K562 (cell line): ENCODE measurements at regions not wholly inside any gene's neighbourhood (a gene's known extent, or its start where the extent isn't known, plus 50 kb on each side); places are given as distances from the start of the nearest gene placed in this dataset.

Source experiments
- ATAC-seq: fragments of 200-7000 bp; cut with Tn5 transposase; 3 replicates; pipeline ENCODE4 v1.9.1; 2020; ENCODE audit warnings: moderate library complexity
- BruUV-seq: library from RNA; stranded (reverse); fragments of 400-500 nt; replicated peaks from 2 replicates; lab custom pipeline; 2021; lab: Mats Ljungman, UMichigan
- CTCF ChIA-PET: fragments of 300-600 bp; formaldehyde crosslinking; extraction: SDS; loops from one replicate; lab custom pipeline; 2021; ENCODE audit warnings: low intra/inter-chr PET ratio; lab: Yijun Ruan, JAX
- POLR2A ChIA-PET: fragments of 300-600, 350-650 bp; sonication (Branson Sonifier 250); formaldehyde crosslinking; extraction: SDS; loops from one replicate; lab custom pipeline; 2021; ENCODE audit warnings: antibody characterized with exemption, inconsistent platforms; lab: Yijun Ruan, JAX
- DNase-seq, 4 experiments: peaks; one replicate each; pipeline versions ENCODE4 v3.0.0 to v3.0.0-alpha.2; 2011 to 2018; ENCODE audit warnings: low spot score in 3 of 4, mixed read lengths in 3 of 4; ENCODE audit errors: extremely low read depth in 1 of 4
- FAIRE-seq: peaks from 2 replicates; lab custom pipeline; 2011; peaks lifted over from hg19 to GRCh38; lab: Jason Lieb, UNC
- H2AFZ ChIP-seq: 2 replicates; pipeline ENCODE4 v1.6.0; 2011; ENCODE audit warnings: low read depth, low read length, control low read depth, inconsistent platforms
- H3K27ac ChIP-seq: fragments of 200-600 bp; 3 replicates; pipeline ENCODE4 v1.8.0; 2011; ENCODE audit warnings: low read depth, mild to moderate bottlenecking, control low read depth, inconsistent platforms, low read length, moderate library complexity, mixed read lengths; ENCODE audit errors: extremely low read depth
- H3K27me3 ChIP-seq, 2 experiments: fragments of 300-600 bp in 1 of 2; 2 replicates in 1 of 2; 3 replicates in 1 of 2; pipeline versions ENCODE4 v1.6.0 to v1.8.0; 2011; ENCODE audit warnings: inconsistent platforms in 2 of 2, low read length in 2 of 2, mild to moderate bottlenecking in 1 of 2, mixed read lengths in 1 of 2, moderate library complexity in 1 of 2; ENCODE audit not compliant: control insufficient read depth in 2 of 2, insufficient read depth in 2 of 2
- H3K36me3 ChIP-seq: fragments of 300-600 bp; 3 replicates; pipeline ENCODE4 v1.8.0; 2011; ENCODE audit warnings: mild to moderate bottlenecking, low read length, inconsistent platforms; ENCODE audit not compliant: control insufficient read depth, insufficient read depth
- H3K4me1 ChIP-seq, 2 experiments: fragments of 200-600 bp in 1 of 2; replicated peaks in 1 of 2; 2 replicates in 1 of 2; 3 replicates in 1 of 2; pipeline versions ENCODE4 v1.5.1 to v1.8.0; 2011; ENCODE audit warnings: inconsistent platforms in 2 of 2, low read length in 2 of 2, mild to moderate bottlenecking in 1 of 2, mixed read lengths in 1 of 2, moderate library complexity in 1 of 2; ENCODE audit not compliant: control insufficient read depth in 2 of 2, insufficient read depth in 2 of 2
- H3K4me2 ChIP-seq: 2 replicates; pipeline ENCODE4 v1.6.1; 2011; ENCODE audit warnings: low read length, control low read depth, inconsistent platforms, mixed read lengths; ENCODE audit not compliant: insufficient read depth
- H3K4me3 ChIP-seq: fragments of 200-600 bp; sonication (generic), shearing (Covaris generic); 2 replicates; pipeline ENCODE4 v1.5.1; 2016; ENCODE audit warnings: control low read depth, inconsistent platforms
- H3K79me2 ChIP-seq: fragments of 200-600 bp; 3 replicates; pipeline ENCODE4 v1.8.0; 2011; ENCODE audit warnings: low read length, inconsistent platforms; ENCODE audit not compliant: control insufficient read depth, insufficient read depth
- H3K9ac ChIP-seq, 2 experiments: 2 replicates each; pipeline versions ENCODE4 v1.6.0 to v1.6.1; 2011; ENCODE audit warnings: low read depth in 2 of 2, low read length in 2 of 2, control low read depth in 1 of 2, inconsistent platforms in 1 of 2, mild to moderate bottlenecking in 1 of 2, mixed read lengths in 1 of 2; ENCODE audit not compliant: insufficient read depth in 1 of 2
- H3K9me1 ChIP-seq: one replicate; pipeline ENCODE4 v1.6.0; 2011; ENCODE audit warnings: inconsistent platforms, mild to moderate bottlenecking, low read length, moderate library complexity; ENCODE audit not compliant: control insufficient read depth, insufficient read depth
- H3K9me3 ChIP-seq: replicated peaks from 2 replicates; pipeline ENCODE4 v1.5.1; 2011; ENCODE audit warnings: low read depth, low read length, inconsistent platforms; ENCODE audit not compliant: control insufficient read depth, insufficient read depth
- H4K20me1 ChIP-seq: replicated peaks from 2 replicates; pipeline ENCODE4 v1.6.1; 2011; ENCODE audit warnings: low read length, inconsistent platforms, mixed read lengths; ENCODE audit not compliant: control insufficient read depth, insufficient read depth
- FIP1L1 ChIP-seq: fragments of 200-400 bp; formaldehyde crosslinking; IDR thresholded peaks from 2 replicates; pipeline ENCODE4 v1.6.1; 2018; ENCODE audit warnings: mild to moderate bottlenecking, low read depth, low read length; ENCODE audit not compliant: poor library complexity, severe bottlenecking
- JUNB ChIP-seq: fragments of 450-650 bp; formaldehyde crosslinking; conservative IDR thresholded peaks from 2 replicates; pipeline ENCODE4 v1.4.0; 2020; ENCODE audit warnings: mild to moderate bottlenecking
- NKRF ChIP-seq: fragments of 450-650 bp; IDR thresholded peaks from 2 replicates; pipeline ENCODE4 v1.6.1; 2016; ENCODE audit warnings: borderline replicate concordance
- RREB1 ChIP-seq: fragments of 250-450 bp; sonication (Bioruptor Pico); IDR thresholded peaks from 2 replicates; pipeline ENCODE4 v1.4.0; 2020
- SREBF1 ChIP-seq: fragments of 150-350 bp; IDR thresholded peaks from 2 replicates; pipeline ENCODE4 v1.6.1; 2014; ENCODE audit warnings: antibody characterized with exemption, low read depth, low read length, borderline replicate concordance
- SRSF7 ChIP-seq: fragments of 200-400 bp; formaldehyde crosslinking; optimal IDR thresholded peaks from 2 replicates; pipeline ENCODE3; 2017; ENCODE audit warnings: mild to moderate bottlenecking, low read depth, low read length
- YBX1 ChIP-seq: fragments of 450-650 bp; IDR thresholded peaks from 2 replicates; pipeline ENCODE4 v1.7.1; 2016; ENCODE audit warnings: mild to moderate bottlenecking
- ZNF23 ChIP-seq: fragments of 250-450 bp; sonication (Bioruptor Pico); IDR thresholded peaks from 2 replicates; pipeline ENCODE4 v1.4.0; 2020; ENCODE audit warnings: mild to moderate bottlenecking
- ZNF41 ChIP-seq: fragments of 250-450 bp; sonication (Bioruptor Pico); conservative IDR thresholded peaks from 2 replicates; pipeline ENCODE4 v1.4.0; 2020; ENCODE audit warnings: mild to moderate bottlenecking
- ZNF551 ChIP-seq: fragments of 250-450 bp; sonication (Bioruptor Pico); IDR thresholded peaks from 2 replicates; pipeline ENCODE4 v1.5.0; 2021; ENCODE audit warnings: mild to moderate bottlenecking, moderate library complexity
- in situ Hi-C: fragments of 300-500 bp; cut with MboI; formaldehyde crosslinking; loops from 4 replicates; pipeline ENCODE4 v1.15.0; 2018; ENCODE audit warnings: inconsistent platforms, mixed read lengths
- intact Hi-C: fragments of 100-400 bp; cut with micrococcal nuclease; formaldehyde crosslinking; loops from 2 replicates; pipeline ENCODE4 v1.14.2; 2022

GRCh38 chr2:211117026-211117425, 560.6 kb downstream of the CPS1 start (continued):
- TF ChIP-seq RREB1 (CRISPR knock-in tag) (no peak), JUNB (no peak), FIP1L1 (no peak)

GRCh38 chr2:211126256-211126655, 569.9 kb downstream of the CPS1 start:
- Histone ChIP-seq H3K9ac (no peak overlapping the region), H3K27ac (no peak overlapping the region), H3K4me2 (no peak overlapping the region), H4K20me1 (no peaks in the 10 kb centered on the region), H3K27me3 (no peaks in the 10 kb centered on the region), H3K79me2 (no peaks in the 10 kb centered on the region), H2AFZ (no peak overlapping the region), H3K4me3 (no peak overlapping the region), H3K9me1 (no peaks in the 10 kb centered on the region), H3K9me3 (no peaks in the 10 kb centered on the region), H3K4me1 (no peaks in the 10 kb centered on the region), H3K36me3 (no peaks in the 10 kb centered on the region)
- ATAC-seq, result no peak
- no peak for TF ChIP-seq SREBF1
- no peak for TF ChIP-seq YBX1
- no peak for TF ChIP-seq SRSF7
- no peak for TF ChIP-seq NKRF
- TF ChIP-seq ZNF551 (CRISPR knock-in tag), result no peak
- TF ChIP-seq ZNF41 (CRISPR knock-in tag), result no peak
- TF ChIP-seq ZNF23 (CRISPR knock-in tag), result no peak
- in situ Hi-C loops (no loop called here), intact Hi-C loops (no loop called here)
- no peak for FAIRE-seq
- no peak for DNase-seq
- BruUV-seq, result no TSS peak
- POLR2A ChIA-PET, result no interaction called here
- CTCF ChIA-PET, result no interaction called here
